NCI-H2029 treated with DMSO at 0.1 percent for 48 hours (cell line): ENCODE measurements at regions not wholly inside any gene's neighbourhood (a gene's known extent, or its start where the extent isn't known, plus 50 kb on each side); places are given as distances from the start of the nearest gene placed in this dataset.
"Not testable (repeated sequence)": the region's sequence is repeated elsewhere in the genome, so short reads cannot be mapped to it uniquely, and the experiment has no call there.

Experiments used
- DNase-seq: peaks from one replicate; lab custom pipeline; 2025; lab: John Stamatoyannopoulos, UW

GRCh38 chr13:74730556-74731331 is 596.5 kb upstream of the KLF12 start:
- DNase-seq = no peak

- no peak for DNase-seq
Measured at GRCh38 chr13:74726206-74726605, 592.0 kb upstream of the KLF12 start.

DNA sequence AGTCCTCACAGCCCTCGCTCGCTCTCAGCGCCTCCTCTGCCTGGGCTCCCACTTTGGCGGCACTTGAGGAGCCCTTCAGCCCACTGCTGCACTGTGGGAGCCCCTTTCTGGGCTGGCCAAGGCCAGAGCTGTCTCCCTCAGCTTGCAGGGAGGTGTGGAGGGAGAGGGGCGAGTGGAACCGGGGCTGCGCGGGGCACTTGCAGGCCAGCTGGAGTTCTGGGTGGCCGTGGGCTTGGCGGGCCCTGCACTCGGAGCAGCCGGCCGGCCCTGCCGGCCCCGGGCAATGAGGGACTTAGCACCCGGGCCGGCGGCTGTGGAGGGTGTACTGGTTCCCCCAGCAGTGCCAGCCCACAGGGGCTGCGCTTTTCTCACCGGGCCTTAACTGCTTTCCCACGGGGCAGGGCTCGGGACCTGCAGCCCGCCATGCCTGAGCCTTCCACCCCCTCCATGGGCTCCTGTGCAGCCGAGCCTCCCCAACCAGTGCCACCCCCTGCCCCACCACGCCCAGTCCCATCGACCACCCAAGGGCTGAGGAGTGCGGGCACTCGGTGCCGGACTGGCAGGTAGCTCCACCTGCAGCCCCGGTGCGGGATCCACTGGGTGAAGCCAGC is 584.1 kb upstream of the KLF12 start:
- DNase-seq = not testable (repeated sequence)

- no peak for DNase-seq
Measured at GRCh38 chr13:74715718-74716117, 581.5 kb upstream of the KLF12 start.

DNA sequence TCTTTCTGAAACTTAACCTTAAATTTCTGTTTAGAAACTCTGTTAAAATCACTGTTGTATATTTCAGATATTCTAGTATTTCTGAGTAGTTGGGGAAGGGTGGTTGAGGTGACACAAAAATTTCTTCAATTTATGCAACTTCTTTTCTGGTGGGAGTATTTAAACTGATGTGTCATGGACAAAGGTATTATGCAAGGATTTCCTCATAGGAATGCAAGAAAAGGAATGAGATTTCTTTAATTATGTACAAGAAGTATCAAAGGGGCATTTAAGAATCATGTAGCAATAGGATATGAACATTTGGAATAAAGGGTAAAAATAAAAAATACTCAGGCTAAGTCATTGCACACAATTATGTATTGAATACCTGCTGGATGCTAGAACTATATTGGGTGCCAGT is 575.8 kb upstream of the KLF12 start:
- DNase-seq = no peak

DNA sequence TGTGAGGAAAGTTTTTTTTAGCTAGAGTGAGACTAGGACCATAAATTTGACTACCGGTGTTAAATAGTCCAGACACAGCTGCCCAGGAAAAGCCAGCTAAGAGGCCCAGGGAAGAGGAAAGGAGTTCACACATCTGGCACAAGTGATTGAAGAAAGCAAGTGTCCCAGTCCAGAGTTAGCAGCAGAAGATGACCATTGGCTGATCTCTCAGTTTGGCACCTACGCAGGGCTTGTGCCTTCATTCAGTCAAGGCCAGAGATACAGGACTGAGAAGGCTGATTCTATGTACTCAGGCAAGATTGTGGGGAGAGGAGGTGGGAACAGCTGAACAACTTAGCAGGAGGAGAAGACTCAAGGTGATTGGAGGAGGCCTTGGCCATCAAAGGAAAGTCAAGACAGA is 575.0 kb upstream of the KLF12 start:
- DNase-seq = no peak

GRCh38 chr13:74708629-74709028 is 574.4 kb upstream of the KLF12 start:
- no peak for DNase-seq

- no peak for DNase-seq
Measured at GRCh38 chr13:74707291-74707690, 573.1 kb upstream of the KLF12 start.

DNA sequence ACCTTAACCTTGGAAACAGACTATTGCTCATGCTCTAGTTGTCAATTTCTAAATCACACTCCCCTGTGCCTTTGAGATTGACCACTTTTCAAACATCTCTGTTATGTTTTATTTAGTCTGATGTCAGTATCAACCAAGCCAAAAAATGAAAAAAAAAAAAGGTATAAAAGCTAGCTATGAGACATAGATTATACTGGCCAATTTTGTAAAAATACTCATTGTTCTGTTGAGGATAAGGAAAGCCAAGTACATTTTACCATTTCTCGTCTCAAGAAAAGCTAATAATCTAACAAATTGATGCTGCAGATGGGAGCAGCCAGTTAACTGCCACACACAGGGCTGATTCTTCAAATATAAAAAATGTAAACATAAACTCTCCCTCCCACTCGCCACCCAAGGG is 572.6 kb upstream of the KLF12 start:
- DNase-seq = no peak

GRCh38 chr13:74705438-74705837 is 571.2 kb upstream of the KLF12 start:
- DNase-seq = no peak

GRCh38 chr13:74703855-74704387 is 569.7 kb upstream of the KLF12 start:
- no peak for DNase-seq

DNA sequence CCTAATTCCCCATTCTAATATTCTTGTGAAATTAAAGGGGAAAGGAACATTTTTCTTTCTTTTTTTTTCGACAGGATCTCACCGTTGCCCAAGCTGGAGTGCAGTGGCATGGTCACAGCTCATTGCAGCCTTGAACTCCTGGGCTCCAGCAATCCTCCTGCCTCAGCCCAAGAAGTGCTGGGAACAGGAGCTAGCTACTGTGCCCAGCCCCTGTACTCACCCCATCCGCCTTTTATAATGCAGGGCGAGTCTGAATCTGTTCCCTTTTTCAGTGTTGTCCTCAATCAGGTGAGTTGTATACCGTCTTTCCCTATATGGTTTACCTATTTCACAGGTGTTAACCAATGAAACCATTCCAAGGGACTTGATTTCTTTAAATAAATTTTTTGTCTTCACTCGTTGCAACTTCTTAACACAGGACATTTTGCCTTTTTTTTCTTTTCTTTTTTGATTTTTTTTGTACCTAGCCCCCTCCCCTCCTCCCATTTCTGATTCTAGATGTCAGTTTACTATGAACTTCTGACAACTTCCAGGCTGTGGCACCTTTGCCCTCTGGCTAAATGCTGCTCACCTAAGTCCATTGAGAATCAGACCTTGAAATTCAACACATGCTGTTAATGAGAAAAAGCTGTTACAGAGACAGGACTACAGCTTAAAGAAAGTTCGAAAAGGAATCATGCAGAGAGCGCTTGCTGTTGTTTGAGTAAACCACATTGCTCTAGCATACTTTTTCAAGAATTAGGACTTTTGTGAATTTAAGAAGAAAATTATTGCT is 562.1 kb upstream of the KLF12 start:
- DNase-seq = no peak

- DNase-seq = no peak
Measured at GRCh38 chr13:74695021-74695800, 561.0 kb upstream of the KLF12 start.

GRCh38 chr13:74687442-74688182 is 553.4 kb upstream of the KLF12 start:
- DNase-seq = no peak

GRCh38 chr13:74683411-74683810 is 549.2 kb upstream of the KLF12 start:
- no peak for DNase-seq

GRCh38 chr13:74682746-74683145 is 548.5 kb upstream of the KLF12 start:
- DNase-seq = no peak

- DNase-seq = no peak
Measured at GRCh38 chr13:74681891-74682290, 547.7 kb upstream of the KLF12 start.

GRCh38 chr13:74678308-74678965 is 544.2 kb upstream of the KLF12 start:
- DNase-seq = no peak

GRCh38 chr13:74675972-74676371 is 541.8 kb upstream of the KLF12 start:
- DNase-seq = no peak

- no peak for DNase-seq
Measured at GRCh38 chr13:74675182-74675581, 541.0 kb upstream of the KLF12 start.

GRCh38 chr13:74674720-74675119 is 540.5 kb upstream of the KLF12 start:
- no peak for DNase-seq
